GM18861 (cell line): ENCODE measurements at regions not wholly inside any gene's neighbourhood (a gene's known extent, or its start where the extent isn't known, plus 50 kb on each side); places are given as distances from the start of the nearest gene placed in this dataset.
"Not testable (repeated sequence)": the region's sequence is repeated elsewhere in the genome, so short reads cannot be mapped to it uniquely, and the experiment has no call there.

Source experiments
- ATAC-seq: cut with Tn5 transposase; IDR thresholded peaks from one replicate; pipeline ENCODE4 v1.9.1; 2021; ENCODE audit not compliant: unreplicated experiment

- ATAC-seq = no peak
Observed at GRCh38 chr5:53405396-53405795, 75.0 kb upstream of the FST start.

GRCh38 chr5:53406630-53407316 lies 73.7 kb upstream of the FST start:
- no peak for ATAC-seq

GRCh38 chr5:53407373-53407772 lies 73.1 kb upstream of the FST start:
- ATAC-seq = no peak

- ATAC-seq = peak; percentile 49
Observed at GRCh38 chr5:53411388-53411787, 69.0 kb upstream of the FST start.

GRCh38 chr5:53412499-53412898 lies 67.9 kb upstream of the FST start:
- not testable (repeated sequence) for ATAC-seq

GRCh38 chr5:53416144-53416738 lies 64.2 kb upstream of the FST start:
- ATAC-seq = no peak

GRCh38 chr5:53418409-53418808 lies 62.0 kb upstream of the FST start:
- ATAC-seq = no peak

GRCh38 chr5:53418826-53419658 lies 61.4 kb upstream of the FST start:
- ATAC-seq = no peak

GRCh38 chr5:53422539-53422938 lies 57.9 kb upstream of the FST start:
- ATAC-seq = no peak

GRCh38 chr5:53423724-53424123 lies 56.7 kb upstream of the FST start:
- no peak for ATAC-seq

GRCh38 chr5:53424686-53425615 lies 55.5 kb upstream of the FST start:
- no peak for ATAC-seq

GRCh38 chr5:53425687-53426511 lies 54.5 kb upstream of the FST start:
- ATAC-seq = peak; percentile 44

GRCh38 chr5:53426512-53426830 lies 54.0 kb upstream of the FST start:
- ATAC-seq = no peak

GRCh38 chr5:53426878-53427277 lies 53.6 kb upstream of the FST start:
- ATAC-seq = no peak

GRCh38 chr5:53427965-53428364 lies 52.5 kb upstream of the FST start:
- ATAC-seq = no peak

- no peak for ATAC-seq
Observed at GRCh38 chr5:53429706-53430105, 50.7 kb upstream of the FST start.

- no peak for ATAC-seq
Observed at GRCh38 chr5:53430618-53431252, 49.7 kb upstream of the FST start.
